ENCODE measurements at regions not wholly inside any gene's neighbourhood (a gene's known extent, or its start where the extent isn't known, plus 50 kb on each side); places are given as distances from the start of the nearest gene placed in this dataset.

GRCh38 chr3:8156831-8157230 lies 344.8 kb upstream of the LMCD1 start:
- TF ChIP-seq CTCF (IDR thresholded peaks at IDR 0.05) (no peak), POLR2A (IDR thresholded peaks at IDR 0.05) (no peak)

Measured in upper lobe of left lung (tissue), 4 donors.